Ovary (tissue), 7 donors: ENCODE measurements at regions not wholly inside any gene's neighbourhood (a gene's known extent, or its start where the extent isn't known, plus 50 kb on each side); places are given as distances from the start of the nearest gene placed in this dataset.

Experiments
- DNase-seq, 5 donors: peaks; one replicate each; pipeline ENCODE4 v3.0.0-alpha.2; 2019 to 2020
- H3K27ac ChIP-seq, 2 donors: fragments of 200-600 bp; one replicate each; pipeline versions ENCODE4 v1.5.1 to v1.8.0; 2019 to 2022
- H3K27me3 ChIP-seq: fragments of 200-600 bp; one replicate; pipeline ENCODE4 v1.8.0; 2022
- H3K36me3 ChIP-seq: fragments of 200-600 bp; sonication (generic); one replicate; pipeline ENCODE4 v1.5.1; 2019
- H3K4me1 ChIP-seq: one replicate; pipeline ENCODE4 v1.8.1; 2013; ENCODE audit warnings: mild to moderate bottlenecking, moderate library complexity; ENCODE audit not compliant: insufficient read depth
- H3K4me3 ChIP-seq: fragments of 200-600 bp; sonication (generic); one replicate; pipeline ENCODE4 v1.5.1; 2017
- H3K9me3 ChIP-seq, 2 donors: fragments of 200-600 bp in 1 of 2; sonication (generic) in 1 of 2; one replicate each; pipeline versions ENCODE4 v1.5.1 to v1.8.1; 2013 to 2019; ENCODE audit warnings: mild to moderate bottlenecking in 1 of 2, moderate library complexity in 1 of 2
- EP300 ChIP-seq: sonication (generic); formaldehyde crosslinking; IDR thresholded peaks from one replicate; pipeline ENCODE4 v1.6.1; 2017; ENCODE audit warnings: antibody characterized with exemption
- POLR2A ChIP-seq: fragments of 450-650 bp; IDR thresholded peaks from one replicate; pipeline ENCODE4 v1.6.1; 2017; ENCODE audit warnings: antibody characterized with exemption, mild to moderate bottlenecking, moderate library complexity
- WGBS, 3 donors: extraction: QIAGEN DNeasy Blood & Tissue Kit in 1 of 3; methylation state at CpG; one replicate each; pipeline versions ENCODE4 v1.1.5 to v1.1.7; 2013 to 2017; 5-methylcytosine and 5-hydroxymethylcytosine counted together
- intact Hi-C, 4 donors: fragments of 100-400 bp; cut with DNase I; formaldehyde crosslinking; loops; one replicate each; pipeline versions ENCODE4 v1.11.0 to v1.15.1; 2022 to 2023
- TF ChIP-seq, protein P1 (sequence below), 3 donors: fragments of 450-650 bp in 2 of 3; fragments of 200-600 bp in 1 of 3; IDR thresholded peaks; one replicate each; pipeline versions ENCODE4 v1.5.1 to v1.8.0; 2016 to 2022; ENCODE audit warnings: antibody characterized with exemption in 3 of 3, mild to moderate bottlenecking in 1 of 3
- donor health status: DM: no; HTN: no; CAD: no; lungs with moderate emphysema.
- donor health status: DM: no; HTN: no; CAD: no.
- donor health status: Bipolar disorder and iron deficiency.
- donor health status: DM: no; HTN: no; CAD: no.
- donor health status: DM: yes; HTN: yes; CAD: no.

- Histone ChIP-seq H3K27me3 (no peaks in the 10 kb centered on the region), H3K36me3 (no peaks in the 10 kb centered on the region), H3K9me3 (no peaks in the 10 kb centered on the region), H3K4me3 (no peak overlapping the region), H3K27ac (no peak overlapping the region), H3K4me1 (no peaks in the 10 kb centered on the region)
- no peak for DNase-seq
- intact Hi-C loops = no loop called here
- 85 to 90% (median 88%) methylated on average over 4 of the region's 4 CpGs for WGBS, 3 donors
- TF ChIP-seq EP300 (no peak), POLR2A (no peak)
- TF ChIP-seq, protein P1, sequence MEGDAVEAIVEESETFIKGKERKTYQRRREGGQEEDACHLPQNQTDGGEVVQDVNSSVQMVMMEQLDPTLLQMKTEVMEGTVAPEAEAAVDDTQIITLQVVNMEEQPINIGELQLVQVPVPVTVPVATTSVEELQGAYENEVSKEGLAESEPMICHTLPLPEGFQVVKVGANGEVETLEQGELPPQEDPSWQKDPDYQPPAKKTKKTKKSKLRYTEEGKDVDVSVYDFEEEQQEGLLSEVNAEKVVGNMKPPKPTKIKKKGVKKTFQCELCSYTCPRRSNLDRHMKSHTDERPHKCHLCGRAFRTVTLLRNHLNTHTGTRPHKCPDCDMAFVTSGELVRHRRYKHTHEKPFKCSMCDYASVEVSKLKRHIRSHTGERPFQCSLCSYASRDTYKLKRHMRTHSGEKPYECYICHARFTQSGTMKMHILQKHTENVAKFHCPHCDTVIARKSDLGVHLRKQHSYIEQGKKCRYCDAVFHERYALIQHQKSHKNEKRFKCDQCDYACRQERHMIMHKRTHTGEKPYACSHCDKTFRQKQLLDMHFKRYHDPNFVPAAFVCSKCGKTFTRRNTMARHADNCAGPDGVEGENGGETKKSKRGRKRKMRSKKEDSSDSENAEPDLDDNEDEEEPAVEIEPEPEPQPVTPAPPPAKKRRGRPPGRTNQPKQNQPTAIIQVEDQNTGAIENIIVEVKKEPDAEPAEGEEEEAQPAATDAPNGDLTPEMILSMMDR (IDR thresholded peaks at IDR 0.05) = no peak
These were observed 356.5 kb upstream of the TNP1 start for GRCh38 chr2:217216316-217216715.

- Histone ChIP-seq H3K27ac (no peak overlapping the region), H3K4me1 (no peaks in the 10 kb centered on the region), H3K36me3 (no peaks in the 10 kb centered on the region), H3K27me3 (no peaks in the 10 kb centered on the region), H3K9me3 (no peaks in the 10 kb centered on the region), H3K4me3 (no peak overlapping the region)
- TF ChIP-seq, protein P1 (IDR thresholded peaks at IDR 0.05) = no peak
- TF ChIP-seq EP300 (no peak), POLR2A (no peak)
- intact Hi-C loops = no loop called here
- DNase-seq = no peak
- WGBS, 3 donors = 72 to 76% (median 73%) methylated on average over 6 of the region's 6 CpGs
These were observed 356.0 kb upstream of the TNP1 start for GRCh38 chr2:217215877-217216276.

DNA sequence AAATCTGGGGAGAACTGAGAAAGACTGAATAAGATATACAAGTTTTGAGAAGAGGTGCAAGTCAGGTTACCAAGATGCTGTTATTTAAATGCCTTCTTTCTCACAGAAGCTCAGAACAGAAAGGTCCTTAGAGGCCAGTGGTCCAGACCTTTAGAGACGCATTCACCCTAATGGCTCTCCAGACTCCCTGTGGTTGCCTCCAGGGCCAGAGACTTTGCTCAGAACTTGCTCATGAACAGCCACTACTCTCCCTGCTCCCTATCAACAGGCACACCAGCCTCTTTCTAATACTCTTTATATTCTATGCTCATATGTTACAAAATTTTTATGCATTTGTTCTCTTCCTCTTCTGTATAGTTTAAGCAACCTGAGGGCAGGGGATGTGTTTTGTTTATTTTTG, 349.0 kb upstream of the TNP1 start:
- intact Hi-C loops = no loop called here
- Histone ChIP-seq H3K4me1 (no peaks in the 10 kb centered on the region), H3K36me3 (no peaks in the 10 kb centered on the region), H3K27ac (no peak overlapping the region), H3K4me3 (no peak overlapping the region), H3K9me3 (no peaks in the 10 kb centered on the region), H3K27me3 (no peaks in the 10 kb centered on the region)
- no peak for DNase-seq
- 88 to 100% (median 100%) methylated on average over 1 of the region's 1 CpG for WGBS, 3 donors
- TF ChIP-seq, protein P1 (IDR thresholded peaks at IDR 0.05) = no peak
- TF ChIP-seq EP300 (no peak), POLR2A (no peak)

DNA sequence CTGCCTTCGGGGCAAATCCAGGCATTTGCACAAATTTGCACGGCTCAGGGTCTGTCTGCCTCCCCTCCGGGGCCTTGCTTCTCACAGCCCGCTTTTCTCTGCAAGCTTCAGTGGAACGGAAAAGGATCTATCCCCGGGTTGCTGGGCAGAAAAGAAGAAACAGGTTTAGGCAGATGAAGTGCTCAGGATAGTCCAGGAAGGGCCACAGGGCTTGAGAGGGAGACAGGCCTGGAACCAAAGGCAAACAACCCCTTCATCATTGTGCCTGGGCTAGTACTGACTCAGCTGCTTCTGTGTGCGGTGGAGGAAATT, 347.8 kb upstream of the TNP1 start:
- 95 to 97% (median 96%) methylated on average over 7 of the region's 7 CpGs for WGBS, 3 donors
- H3K9me3 ChIP-seq = no peaks in the 10 kb centered on the region
- DNase-seq = no peak
- intact Hi-C loops = no loop called here
- no peak overlapping the region for H3K27ac ChIP-seq
- no peaks in the 10 kb centered on the region for H3K36me3 ChIP-seq
- H3K27me3 ChIP-seq = no peaks in the 10 kb centered on the region
- no peaks in the 10 kb centered on the region for H3K4me1 ChIP-seq
- TF ChIP-seq, protein P1 (IDR thresholded peaks at IDR 0.05) = no peak
- no peak for TF ChIP-seq EP300
- no peak for TF ChIP-seq POLR2A
- H3K4me3 ChIP-seq = no peak overlapping the region
